ENCODE measurements at regions not wholly inside any gene's neighbourhood (a gene's known extent, or its start where the extent isn't known, plus 50 kb on each side); places are given as distances from the start of the nearest gene placed in this dataset.

- no peak for DNase-seq
Observed at GRCh38 chrY:15689994-15690393, 1165.7 kb downstream of the NLGN4Y start.

GRCh38 chrY:15702131-15702530 is 1177.8 kb downstream of the NLGN4Y start:
- DNase-seq = no peak

- no peak for DNase-seq
Observed at GRCh38 chrY:15704906-15705305, 1180.6 kb downstream of the NLGN4Y start.

- no peak for DNase-seq
Observed at GRCh38 chrY:15749533-15750433, 1225.5 kb downstream of the NLGN4Y start.

GRCh38 chrY:15751001-15751400 is 1226.7 kb downstream of the NLGN4Y start:
- DNase-seq = no peak

GRCh38 chrY:15756266-15756665 is 1231.9 kb downstream of the NLGN4Y start:
- no peak for DNase-seq

DNA sequence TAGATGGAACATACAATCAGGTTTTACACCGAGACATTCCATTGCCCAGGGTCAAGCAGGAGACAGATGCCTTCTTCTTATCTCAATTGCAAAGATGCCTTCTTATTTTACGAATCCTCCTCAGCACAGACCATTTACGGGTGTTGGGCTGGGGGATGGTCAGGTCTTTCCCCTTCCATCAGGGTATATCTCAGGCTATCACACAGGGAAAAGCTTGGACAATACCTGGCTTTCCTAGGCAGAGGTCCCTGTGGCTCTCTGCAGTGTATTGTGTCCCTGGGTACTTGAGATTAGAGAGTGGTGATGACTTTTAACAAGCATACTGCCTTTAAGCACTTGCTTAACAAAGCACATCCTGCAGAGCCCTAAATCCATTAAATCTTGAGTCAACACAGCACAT is 1249.2 kb downstream of the NLGN4Y start:
- DNase-seq = no peak

- DNase-seq = no peak
Observed at GRCh38 chrY:15775880-15776279, 1251.6 kb downstream of the NLGN4Y start.

GRCh38 chrY:15779891-15780290 is 1255.6 kb downstream of the NLGN4Y start:
- no peak for DNase-seq

DNA sequence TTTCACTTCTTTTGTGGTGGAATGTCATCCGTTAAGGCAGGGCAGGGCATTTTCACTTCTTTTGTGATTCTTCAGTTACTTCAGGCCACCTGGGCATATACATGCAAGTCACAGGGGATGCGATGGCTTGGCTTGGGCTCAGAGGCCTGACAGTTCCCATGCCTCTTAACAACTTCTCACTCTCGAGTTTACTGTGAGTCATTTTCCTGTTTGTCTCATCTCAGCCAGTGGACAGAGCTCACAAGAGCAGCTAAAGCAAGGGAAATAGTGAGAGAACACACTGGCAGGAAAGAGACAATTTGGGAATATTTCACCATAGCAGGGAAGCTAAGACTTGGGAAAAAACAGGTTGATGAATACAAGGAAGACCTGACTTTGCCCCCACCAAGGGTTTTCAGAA is 1275.7 kb downstream of the NLGN4Y start:
- DNase-seq = no peak

- no peak for DNase-seq
Observed at GRCh38 chrY:15805985-15806384, 1281.7 kb downstream of the NLGN4Y start.

GRCh38 chrY:15814241-15814640 is 1289.9 kb downstream of the NLGN4Y start:
- DNase-seq = no peak

Measured in stimulated activated naive CD4-positive, alpha-beta T cell (primary cell).